T-helper 2 cell treated with Interferon-gamma antibody and Interleukin-4, amounts not matched to agents 100 ng/mL and 5 ng/mL, for 36 hours (primary cell): ENCODE measurements at regions not wholly inside any gene's neighbourhood (a gene's known extent, or its start where the extent isn't known, plus 50 kb on each side); places are given as distances from the start of the nearest gene placed in this dataset.
"Not testable (repeated sequence)": the region's sequence is repeated elsewhere in the genome, so short reads cannot be mapped to it uniquely, and the experiment has no call there.

Experiments used
- intact Hi-C: fragments of 100-400 bp; cut with micrococcal nuclease; formaldehyde crosslinking; loops from one replicate; pipeline ENCODE4 v1.15.1; 2023

DNA sequence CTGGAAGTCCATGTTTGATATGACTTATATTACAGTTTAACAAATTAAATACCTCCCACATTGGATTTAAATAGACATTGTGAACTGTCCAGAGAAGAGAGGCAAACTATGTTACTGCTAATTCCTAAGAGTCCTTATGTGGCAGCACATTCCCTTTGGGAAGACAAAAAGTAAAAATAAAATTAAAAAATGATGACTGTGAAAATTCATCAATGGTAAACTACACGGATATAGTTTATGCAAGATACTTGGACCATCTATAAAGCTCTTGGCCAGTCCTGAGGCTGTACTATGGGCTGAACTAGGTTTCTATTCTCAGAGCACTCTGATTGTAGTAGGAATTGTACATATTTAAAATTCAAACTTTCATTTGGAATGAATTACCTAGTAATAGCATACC is 206.4 kb downstream of the LRRK2 start:
- intact Hi-C loops: no loop called here

DNA sequence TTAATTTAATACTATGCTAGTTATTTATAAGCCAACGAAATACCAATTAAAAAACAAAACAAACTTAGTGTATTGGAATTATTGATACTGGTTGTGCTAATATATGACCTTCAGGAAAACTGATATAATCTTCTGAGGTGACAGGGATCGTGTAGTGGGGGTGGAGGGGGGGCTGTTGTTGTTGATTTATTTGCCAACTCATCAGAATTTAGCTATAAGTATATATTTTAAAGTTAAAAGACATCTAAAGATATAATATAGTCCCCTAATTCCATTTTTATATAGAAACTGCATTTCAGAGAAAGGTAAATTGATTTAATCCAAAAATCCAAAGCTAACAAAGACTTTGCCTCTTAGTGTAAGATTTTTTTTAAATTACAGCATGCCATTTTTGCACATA is 210.5 kb downstream of the LRRK2 start:
- intact Hi-C loops: no loop called here

DNA sequence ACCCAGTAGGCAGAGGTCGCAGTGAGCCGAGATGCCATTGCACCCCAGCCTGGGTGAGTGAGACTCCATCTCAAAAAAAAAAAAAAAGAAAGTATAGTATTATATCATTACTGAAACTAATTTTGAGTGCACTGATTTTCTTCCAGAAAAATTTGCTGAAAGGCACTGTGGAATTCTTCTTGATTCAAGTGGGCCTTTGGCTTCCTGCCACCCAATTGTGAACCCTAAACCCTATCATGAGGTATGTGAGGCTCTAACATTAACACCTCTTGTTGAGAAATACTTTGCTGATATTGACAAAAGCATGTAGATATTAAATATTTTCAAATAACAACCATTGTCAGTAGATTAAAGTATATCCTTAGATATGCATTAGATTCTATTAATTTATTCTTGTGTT is 211.2 kb downstream of the LRRK2 start:
- intact Hi-C loops: no loop called here

DNA sequence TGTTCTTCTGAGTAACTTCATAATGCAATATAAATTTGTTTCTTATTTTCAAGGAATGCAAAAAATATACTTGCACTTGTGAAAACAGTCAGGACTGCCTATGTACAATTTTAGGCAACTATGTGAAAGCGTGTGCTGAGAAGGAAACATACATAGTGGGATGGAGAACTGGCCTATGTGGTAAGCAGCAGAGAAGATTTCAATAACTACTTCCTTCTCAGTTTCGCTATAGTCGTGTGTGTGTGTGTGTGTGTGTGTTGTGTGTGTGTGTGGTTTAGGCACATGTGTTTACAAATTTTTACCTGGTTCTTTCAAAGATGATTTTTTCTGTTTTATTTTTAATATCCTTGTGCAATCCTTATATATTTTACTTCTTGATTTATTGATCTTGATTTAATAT is 211.8 kb downstream of the LRRK2 start:
- intact Hi-C loops: no loop called here

DNA sequence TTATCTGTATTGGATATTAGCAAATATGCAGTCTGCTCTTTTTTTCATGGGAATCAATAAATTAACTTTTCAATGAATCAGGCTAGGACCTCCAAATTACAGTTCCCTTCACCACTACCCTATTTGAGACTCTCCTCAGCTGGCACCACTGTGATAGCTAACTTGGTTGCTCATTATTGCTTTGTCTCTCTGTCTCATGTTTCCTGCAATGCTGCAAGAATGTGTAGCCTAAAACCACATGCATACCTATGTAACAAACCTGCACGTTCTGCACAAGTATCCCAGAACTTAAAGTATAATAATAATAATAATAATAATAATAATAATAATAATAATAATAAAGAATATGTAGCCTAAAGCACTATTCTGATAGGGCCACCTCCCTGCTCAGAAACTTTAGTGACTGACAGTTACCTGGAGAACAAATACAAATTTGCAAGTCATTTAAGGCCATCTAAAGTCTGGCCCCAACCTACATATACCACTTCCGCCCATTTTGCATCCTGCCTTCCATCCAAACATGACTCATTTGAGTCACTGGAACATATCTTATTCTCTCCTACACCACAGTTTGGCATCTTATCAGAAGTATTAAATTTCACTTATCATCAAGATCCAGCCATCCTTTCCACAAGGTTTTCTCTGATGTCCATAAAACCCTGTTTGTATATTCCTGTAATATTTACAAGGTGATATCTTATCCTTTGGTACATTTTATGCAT is 215.1 kb downstream of the LRRK2 start:
- intact Hi-C loops: no loop called here

DNA sequence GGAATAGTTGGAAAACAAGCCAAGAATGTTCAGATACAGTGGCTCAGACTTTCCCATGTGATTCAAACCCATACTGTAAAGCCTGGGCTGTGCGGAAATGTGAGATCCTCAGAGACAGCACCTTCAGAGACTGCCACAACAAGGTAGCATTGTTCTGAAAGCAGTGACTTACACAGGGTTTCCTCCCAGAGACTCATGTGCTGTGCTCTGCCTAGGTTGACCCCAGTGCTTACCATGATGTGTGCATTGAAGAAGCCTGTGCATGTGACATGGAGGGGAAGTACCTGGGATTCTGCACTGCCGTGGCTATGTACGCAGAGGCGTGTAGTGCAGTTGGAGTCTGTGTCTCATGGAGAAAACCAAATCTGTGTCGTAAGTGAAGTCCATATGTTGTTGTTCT is 219.4 kb downstream of the LRRK2 start:
- intact Hi-C loops: no loop called here

DNA sequence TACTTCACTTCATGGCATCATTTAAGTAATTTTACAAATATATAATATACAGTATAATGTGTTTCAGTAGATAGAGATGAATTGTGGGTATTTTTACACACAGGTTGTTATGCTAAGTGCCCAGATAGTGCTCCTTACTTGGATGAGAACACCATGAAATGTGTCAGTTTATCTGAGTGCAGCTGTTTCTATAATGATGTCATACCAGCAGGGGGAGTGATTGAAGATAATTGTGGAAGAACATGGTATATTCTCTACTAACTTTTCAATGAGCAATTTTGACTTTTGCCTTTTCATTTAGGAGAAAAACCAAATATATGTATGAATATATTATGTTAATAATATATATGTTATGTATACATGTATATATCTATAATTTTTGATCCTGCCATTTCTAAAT is 221.6 kb downstream of the LRRK2 start:
- intact Hi-C loops: no loop called here

DNA sequence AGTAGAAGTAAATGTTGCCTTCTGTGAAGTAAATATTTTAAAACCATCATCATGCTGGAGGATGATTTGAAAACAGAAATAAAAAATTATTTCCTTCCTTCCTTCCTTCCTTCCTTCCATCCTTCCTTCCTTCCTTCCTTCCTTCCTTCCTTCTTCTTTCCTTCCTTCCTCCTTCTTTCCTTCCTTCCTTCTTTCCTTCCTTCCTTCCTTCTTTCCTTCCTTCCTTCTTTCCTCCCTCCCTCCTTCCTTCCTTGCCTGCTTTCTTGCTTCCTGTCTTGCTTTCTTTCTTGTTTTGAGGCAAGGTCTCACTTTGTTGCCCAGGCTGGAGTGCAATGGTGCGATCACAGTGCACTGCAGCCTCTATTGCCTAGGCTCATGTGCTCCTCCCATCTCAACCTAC is 223.7 kb downstream of the LRRK2 start:
- intact Hi-C loops: not testable (repeated sequence)

DNA sequence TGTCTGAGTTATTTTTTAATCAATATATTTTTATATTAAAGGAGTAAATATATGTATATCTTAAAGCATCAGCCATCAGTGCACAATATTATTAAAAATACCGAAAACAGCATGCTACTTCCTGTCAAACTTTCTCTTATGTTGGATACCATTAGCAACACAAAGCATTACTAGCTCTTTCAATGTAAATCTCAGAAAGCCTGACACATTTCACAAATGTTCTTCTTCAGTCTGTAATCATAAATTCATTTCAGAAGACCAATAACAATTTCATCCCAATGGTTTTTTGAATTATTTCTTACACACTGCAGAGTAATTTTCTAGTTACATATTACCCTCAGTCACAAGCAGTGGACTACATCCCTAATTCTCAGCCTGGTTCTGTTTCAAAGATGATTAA is 226.9 kb downstream of the LRRK2 start:
- intact Hi-C loops: no loop called here

DNA sequence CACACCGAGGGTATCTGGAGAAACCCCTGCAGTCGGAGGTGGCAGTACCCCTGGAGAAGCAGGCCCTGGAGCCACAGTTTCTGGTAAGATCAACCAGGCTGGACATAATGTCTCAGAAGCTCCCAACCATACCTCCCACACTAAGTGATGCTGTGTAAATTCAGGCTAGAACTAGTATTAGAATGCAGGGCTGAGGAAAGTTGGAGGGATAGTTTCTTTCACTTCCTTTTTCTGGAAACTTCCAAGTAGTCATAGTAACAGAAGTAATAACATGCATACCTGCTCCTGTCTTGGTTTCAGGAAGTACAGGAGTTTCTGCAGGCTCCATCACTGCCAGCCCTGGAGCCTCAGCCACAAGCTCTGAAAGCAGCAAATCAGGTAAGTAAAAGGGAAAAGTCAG is 228.1 kb upstream of the CNTN1 start:
- intact Hi-C loops: no loop called here

DNA sequence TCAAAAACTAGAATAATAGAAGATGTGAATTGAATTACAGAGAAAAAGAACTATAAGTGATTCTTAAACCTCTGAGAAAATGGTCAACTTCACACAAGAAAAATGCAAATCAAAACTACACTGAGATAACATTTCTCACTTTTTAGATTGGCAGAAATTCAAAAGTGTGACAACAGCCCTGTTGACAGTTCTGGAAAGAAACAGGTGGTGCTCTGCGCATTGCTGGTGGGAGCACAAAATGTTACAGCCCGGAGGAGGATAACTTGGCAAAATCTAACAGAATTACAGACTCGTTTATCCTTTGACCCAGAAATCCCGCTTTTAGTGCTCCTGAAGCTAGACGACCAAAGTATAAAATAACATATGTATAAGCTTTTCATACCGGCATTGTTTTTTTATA is 222.5 kb upstream of the CNTN1 start:
- intact Hi-C loops: no loop called here

DNA sequence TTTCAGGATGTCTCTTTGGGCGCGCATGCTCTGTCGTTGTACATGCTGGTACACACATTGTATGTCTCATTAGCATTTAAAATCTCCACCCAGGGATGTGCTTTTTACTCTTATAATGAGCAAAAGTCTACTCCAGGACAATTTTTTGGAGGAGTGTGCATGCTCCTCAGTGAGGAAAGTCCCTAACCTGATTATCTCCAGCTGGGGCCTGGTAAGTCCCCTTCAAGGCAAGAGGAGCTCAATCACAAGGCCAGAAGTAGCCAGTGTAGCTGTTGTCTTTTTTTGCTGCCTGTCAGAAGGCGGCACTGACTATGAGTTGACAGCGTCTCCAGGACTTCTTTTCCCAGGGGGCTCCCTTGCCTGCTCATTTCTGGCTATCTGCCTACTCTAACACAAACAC is 218.3 kb upstream of the CNTN1 start:
- intact Hi-C loops: no loop called here

DNA sequence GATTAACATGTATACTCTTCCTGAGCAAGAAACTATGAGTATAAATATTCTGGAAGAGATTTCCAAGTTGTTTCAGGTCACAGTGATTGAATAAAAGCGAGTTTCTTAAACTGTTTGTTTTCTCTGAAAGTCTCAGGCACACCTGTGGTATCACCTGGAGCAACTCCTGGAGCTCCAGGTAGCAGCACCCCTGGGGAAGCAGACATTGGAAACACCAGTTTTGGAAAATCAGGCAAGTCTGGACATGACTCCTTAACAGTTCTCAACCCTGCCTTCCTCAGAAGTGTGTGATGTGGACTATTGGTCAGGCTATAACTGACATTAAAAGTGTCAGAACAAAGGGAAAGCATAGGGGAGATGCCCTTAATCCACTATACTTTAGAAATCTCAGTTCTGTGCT is 217.6 kb upstream of the CNTN1 start:
- intact Hi-C loops: no loop called here

DNA sequence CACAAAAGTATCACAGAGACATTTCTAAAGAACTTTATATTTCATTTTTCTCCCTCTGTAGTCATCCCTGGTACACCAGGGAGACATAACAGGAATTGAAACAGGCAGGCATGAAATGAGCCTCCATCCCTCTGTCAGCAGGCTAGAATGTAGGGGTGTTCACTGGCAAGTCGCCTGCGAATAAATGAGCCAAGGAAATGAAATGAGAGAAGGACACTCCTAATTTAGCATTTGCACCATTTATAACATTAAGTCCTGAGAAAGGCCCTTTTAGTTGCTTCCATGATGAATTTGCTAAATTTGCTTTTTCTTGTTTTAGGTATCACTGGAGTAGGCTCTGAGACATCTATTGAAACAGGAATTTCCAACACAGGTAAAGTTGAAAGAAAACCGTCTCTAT is 192.4 kb upstream of the CNTN1 start:
- intact Hi-C loops: no loop called here

DNA sequence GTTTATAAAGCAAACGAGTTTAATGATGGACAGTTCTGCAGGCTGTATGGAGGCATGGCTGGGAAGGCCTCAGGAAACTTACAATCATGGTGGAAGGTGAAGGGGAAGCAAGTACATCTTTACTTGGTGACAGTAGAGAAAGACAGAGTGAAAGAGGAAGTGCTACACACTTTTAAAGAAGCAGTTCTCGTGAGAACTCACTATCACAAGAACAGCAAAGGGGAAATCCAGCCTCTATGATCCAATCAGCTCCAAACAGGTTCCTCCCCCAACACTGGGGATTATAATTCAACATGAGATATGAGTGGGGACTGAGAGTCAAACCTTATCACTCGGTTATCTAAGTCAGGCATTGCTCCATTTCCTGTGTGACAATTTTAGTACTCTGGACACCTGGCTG is 189.9 kb upstream of the CNTN1 start:
- intact Hi-C loops: no loop called here

DNA sequence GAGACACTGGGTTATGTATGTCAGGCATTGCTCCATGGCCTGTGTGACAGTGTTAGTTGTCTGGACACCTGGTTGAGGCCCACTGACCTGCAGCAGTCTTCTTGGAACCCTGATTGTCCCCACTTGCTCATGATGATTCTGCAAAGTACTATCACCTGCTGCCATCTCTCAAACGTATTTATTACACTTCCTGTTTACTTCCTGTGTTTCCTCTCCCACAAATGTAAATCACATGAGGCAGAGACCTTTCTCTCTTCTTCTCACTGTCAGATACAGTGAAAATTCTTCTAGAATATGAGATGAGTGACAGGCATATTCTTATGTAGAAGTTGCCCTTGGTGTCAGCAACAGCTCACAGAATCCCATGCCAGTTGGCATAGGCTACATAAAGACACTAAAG is 186.9 kb upstream of the CNTN1 start:
- intact Hi-C loops: no loop called here

DNA sequence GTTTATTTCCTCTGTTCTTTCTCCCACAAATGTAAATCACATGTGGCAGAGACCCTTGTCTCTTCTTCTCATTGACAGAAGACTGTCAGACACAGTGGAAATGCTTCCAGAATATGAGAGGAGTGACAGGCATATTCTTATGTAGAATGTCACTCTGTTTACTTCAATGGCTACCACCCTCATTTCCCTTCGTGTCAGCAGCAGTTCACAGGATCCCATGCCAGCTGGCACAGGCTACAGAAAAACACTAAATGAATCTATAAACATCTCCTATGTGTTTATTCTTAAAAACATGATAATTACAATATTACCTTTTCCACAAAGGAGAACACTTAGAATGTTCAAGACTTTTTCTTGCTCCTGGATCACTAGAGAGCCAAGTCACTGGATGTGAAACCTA is 183.8 kb upstream of the CNTN1 start:
- intact Hi-C loops: no loop called here

DNA sequence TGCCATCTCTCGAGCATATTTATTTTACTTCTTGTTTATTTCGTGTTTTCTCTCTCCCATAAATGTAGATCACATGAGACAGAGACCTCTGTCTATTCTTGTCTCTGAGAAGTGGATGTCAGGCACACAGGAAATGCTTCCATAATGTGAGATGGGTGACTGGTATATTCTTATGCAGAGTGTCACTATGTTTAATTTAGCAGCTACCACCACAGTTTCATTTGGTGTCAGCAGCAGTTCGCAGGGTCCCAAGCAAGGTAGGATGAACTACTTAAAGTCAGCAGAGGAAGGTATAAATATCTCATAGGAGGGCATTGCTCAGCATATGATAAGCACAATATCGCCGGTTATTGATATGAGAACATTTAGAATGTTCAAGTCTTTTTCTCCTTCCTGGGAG is 180.9 kb upstream of the CNTN1 start:
- intact Hi-C loops: no loop called here

DNA sequence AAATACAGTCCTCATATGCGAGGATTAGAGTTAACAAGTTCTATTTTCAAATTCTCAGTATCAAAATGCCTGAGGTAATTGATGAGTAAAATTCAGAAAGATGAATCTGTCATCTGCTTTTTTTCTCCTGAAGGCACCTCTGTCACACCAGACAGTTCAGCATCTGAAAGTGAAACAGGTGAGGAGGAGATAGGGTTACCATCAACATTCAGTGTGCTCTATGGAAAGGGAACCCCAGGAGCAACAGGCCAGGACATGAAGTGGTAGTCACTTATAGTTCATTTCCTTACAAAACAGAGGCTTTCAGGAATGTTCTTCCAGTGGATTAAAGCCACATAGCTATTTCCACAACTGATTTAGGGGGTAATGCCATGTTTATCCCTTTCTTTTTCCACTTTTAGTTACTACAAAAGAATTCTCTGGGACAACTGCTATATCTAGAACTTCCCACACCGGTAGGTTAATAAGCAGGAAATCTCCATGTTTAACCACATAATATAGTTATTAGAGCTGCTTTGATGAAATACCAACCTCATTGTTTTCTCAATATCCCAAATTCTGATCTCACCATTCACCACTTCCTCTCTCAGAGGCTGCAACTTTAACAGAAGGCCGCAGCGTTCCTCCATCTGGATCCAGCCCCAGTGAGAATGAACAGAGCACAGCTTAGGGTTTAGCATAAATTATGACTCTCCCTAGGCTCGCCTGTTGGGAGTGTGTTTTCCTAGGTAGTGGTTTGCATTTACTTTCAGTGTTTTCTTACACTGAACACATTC is 177.0 kb upstream of the CNTN1 start:
- intact Hi-C loops: no loop called here

DNA sequence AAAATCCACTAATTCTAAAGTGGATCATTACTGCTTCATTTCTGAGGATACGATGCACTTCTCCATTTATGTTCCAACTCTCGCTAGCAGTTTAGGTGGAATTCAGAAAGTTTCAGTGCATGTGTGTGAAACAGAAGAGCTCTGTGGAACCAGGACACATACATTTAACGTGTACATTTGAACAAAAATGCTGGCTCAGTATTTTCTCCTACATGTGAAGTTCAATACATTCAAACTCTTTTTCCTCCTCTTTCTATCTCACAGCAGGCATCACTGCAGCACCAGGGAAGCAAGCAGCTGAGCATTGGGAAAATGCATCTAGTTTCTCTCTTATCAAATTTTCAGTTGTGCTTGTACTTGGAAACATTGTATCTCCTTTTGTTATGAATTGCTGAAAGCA is 169.4 kb upstream of the CNTN1 start:
- intact Hi-C loops: no loop called here

DNA sequence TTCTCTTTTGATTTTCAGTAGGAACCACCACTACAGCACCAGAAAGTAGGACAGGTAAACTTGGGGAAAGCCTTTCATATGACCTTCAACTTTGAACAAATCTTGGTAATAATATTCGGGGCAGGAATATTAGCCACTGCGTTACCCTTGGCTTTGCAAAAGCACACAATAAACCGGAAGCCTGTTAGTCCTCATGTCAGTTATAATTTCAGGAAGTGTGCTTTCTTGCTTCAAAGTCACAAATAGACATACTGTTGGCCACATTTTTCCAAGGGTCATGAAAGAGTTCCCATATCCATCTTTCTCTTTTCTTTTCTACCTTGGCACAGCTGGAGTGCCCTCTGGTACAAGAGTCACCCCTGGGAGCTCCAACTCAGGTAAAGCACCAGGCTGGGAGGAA is 167.2 kb upstream of the CNTN1 start:
- intact Hi-C loops: no loop called here

DNA sequence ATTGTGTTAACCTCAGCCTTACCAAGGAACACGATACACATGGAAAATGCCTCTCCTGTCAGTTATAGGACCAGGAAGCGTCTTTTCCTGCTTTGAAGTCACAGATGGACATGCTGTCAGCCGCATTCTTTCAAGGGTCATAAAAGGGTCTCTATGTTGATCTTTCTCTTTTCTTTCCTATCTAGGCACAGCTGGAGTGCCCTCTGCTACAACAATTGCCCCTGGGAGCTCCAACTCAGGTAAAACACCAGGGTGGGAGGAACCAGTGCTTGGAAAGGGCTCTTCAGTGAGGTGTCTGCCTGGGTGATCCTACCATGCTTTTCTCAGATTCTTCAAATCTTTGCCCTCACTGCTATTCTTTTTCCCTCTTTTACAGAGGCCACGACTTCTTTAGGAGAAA is 157.4 kb upstream of the CNTN1 start:
- intact Hi-C loops: no loop called here

DNA sequence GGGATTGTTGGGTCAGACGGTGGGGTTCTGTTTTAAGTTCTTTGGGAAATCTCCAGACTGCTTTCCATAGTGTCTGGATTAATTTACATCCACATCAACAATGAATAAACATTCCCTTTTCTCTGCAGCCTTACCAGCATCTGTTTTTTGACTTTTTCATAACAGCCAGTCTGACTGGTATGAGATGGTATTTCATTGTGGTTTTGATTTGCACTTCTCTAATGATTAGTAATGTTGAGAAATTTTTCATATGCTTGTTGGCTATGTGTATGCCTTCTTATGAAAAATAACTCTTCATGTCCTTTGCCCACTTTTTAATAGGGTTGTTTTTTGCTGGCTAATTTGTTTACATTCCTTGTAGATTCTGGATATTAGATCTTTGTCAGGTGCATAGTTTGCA is 140.8 kb upstream of the CNTN1 start:
- intact Hi-C loops: no loop called here
